Non-pigmented ciliary epithelial cell (primary cell): ENCODE measurements at regions not wholly inside any gene's neighbourhood (a gene's known extent, or its start where the extent isn't known, plus 50 kb on each side); places are given as distances from the start of the nearest gene placed in this dataset.

Source experiments
- DNase-seq: peaks from one replicate; pipeline ENCODE4 v3.0.0-alpha.2; 2010; ENCODE audit warnings: low read depth

- no peak for DNase-seq
Measured at GRCh38 chr2:71812736-71813135, 334.9 kb downstream of the CYP26B1 start.

- no peak for DNase-seq
Measured at GRCh38 chr2:71811726-71812125, 335.9 kb downstream of the CYP26B1 start.

- no peak for DNase-seq
Measured at GRCh38 chr2:71811157-71811556, 336.5 kb downstream of the CYP26B1 start.

GRCh38 chr2:71807581-71808451 is 339.8 kb downstream of the CYP26B1 start:
- DNase-seq: no peak

- no peak for DNase-seq
Measured at GRCh38 chr2:71806432-71806831, 341.2 kb downstream of the CYP26B1 start.

- no peak for DNase-seq
Measured at GRCh38 chr2:71804281-71804751, 343.3 kb downstream of the CYP26B1 start.

GRCh38 chr2:71803398-71803797 is 344.3 kb downstream of the CYP26B1 start:
- DNase-seq: no peak

- no peak for DNase-seq
Measured at GRCh38 chr2:71802556-71802955, 345.1 kb downstream of the CYP26B1 start.

- no peak for DNase-seq
Measured at GRCh38 chr2:71801969-71802368, 345.7 kb downstream of the CYP26B1 start.

- no peak for DNase-seq
Measured at GRCh38 chr2:71801556-71801955, 346.1 kb downstream of the CYP26B1 start.

GRCh38 chr2:71800851-71801250 is 346.8 kb downstream of the CYP26B1 start:
- no peak for DNase-seq

GRCh38 chr2:71800106-71800809 is 346.9 kb downstream of the DYSF start:
- no peak for DNase-seq

GRCh38 chr2:71799013-71799575 is 345.7 kb downstream of the DYSF start:
- no peak for DNase-seq

- DNase-seq: no peak
Measured at GRCh38 chr2:71798266-71799012, 345.1 kb downstream of the DYSF start.

- no peak for DNase-seq
Measured at GRCh38 chr2:71797035-71797810, 343.9 kb downstream of the DYSF start.

GRCh38 chr2:71796174-71796593 is 342.8 kb downstream of the DYSF start:
- DNase-seq: no peak

GRCh38 chr2:71795486-71795885 is 342.1 kb downstream of the DYSF start:
- DNase-seq: no peak

- DNase-seq: no peak
Measured at GRCh38 chr2:71794611-71795010, 341.2 kb downstream of the DYSF start.

- DNase-seq: no peak
Measured at GRCh38 chr2:71793926-71794325, 340.6 kb downstream of the DYSF start.

GRCh38 chr2:71792926-71793761 is 339.8 kb downstream of the DYSF start:
- peak; percentile 40 for DNase-seq
